ENCODE measurements at regions not wholly inside any gene's neighbourhood (a gene's known extent, or its start where the extent isn't known, plus 50 kb on each side); places are given as distances from the start of the nearest gene placed in this dataset.
A peak's percentile ranks its signal among the peaks of the same experiment; 100 is the strongest.

GRCh38 chr4:132065940-132066495 lies 1083.1 kb upstream of the PCDH10 start:
- ChIA-PET CTCF (no interaction called here), POLR2A (ENCODE audit: low non-redundant PET) (no interaction called here)
- no peaks in the 10 kb centered on the region for H3K9me3 ChIP-seq (ENCODE audit: low read depth, low read length, poor library complexity, severe bottlenecking)
- intact Hi-C loops (cut with micrococcal nuclease; ENCODE audit: unreplicated experiment), result no loop called here
- H3K4me3 ChIP-seq (ENCODE audit: low read depth, low read length, poor library complexity, severe bottlenecking), result no peak overlapping the region
- H3K36me3 ChIP-seq (ENCODE audit: insufficient read depth, low read length, poor library complexity, severe bottlenecking), result no peaks in the 10 kb centered on the region
- no TSS peak for BruUV-seq (replicated peaks)
- no peak overlapping the region for H3K27ac ChIP-seq (ENCODE audit: low read depth, low read length, poor library complexity, severe bottlenecking)
- no peak for DNase-seq (ENCODE audit: low spot score)
- H3K4me1 ChIP-seq (ENCODE audit: insufficient read depth, low read length, poor library complexity, severe bottlenecking), result no peaks in the 10 kb centered on the region
- TF ChIP-seq CTCF (conservative IDR thresholded peaks at IDR 0.05; ENCODE audit: low read depth, low read length) (no peak), EZH2 (IDR thresholded peaks at IDR 0.05; ENCODE audit: borderline replicate concordance, low read depth, low read length, poor library complexity, severe bottlenecking) (no peak)
- H3K27me3 ChIP-seq (replicated peaks; ENCODE audit: insufficient read depth, low read depth, low read length, poor library complexity), result no peaks in the 10 kb centered on the region

GRCh38 chr4:132071815-132072214 lies 1077.3 kb upstream of the PCDH10 start:
- no TSS peak for BruUV-seq (replicated peaks)
- no peak overlapping the region for H3K27ac ChIP-seq (ENCODE audit: low read depth, low read length, poor library complexity, severe bottlenecking)

GRCh38 chr4:132076829-132077228 lies 1072.3 kb upstream of the PCDH10 start:
- Histone ChIP-seq H3K4me1 (ENCODE audit: insufficient read depth, low read length, poor library complexity, severe bottlenecking) (no peaks in the 10 kb centered on the region), H3K27ac (ENCODE audit: low read depth, low read length, poor library complexity, severe bottlenecking) (no peak overlapping the region), H3K4me3 (ENCODE audit: low read depth, low read length, poor library complexity, severe bottlenecking) (no peak overlapping the region), H3K36me3 (ENCODE audit: insufficient read depth, low read length, poor library complexity, severe bottlenecking) (no peaks in the 10 kb centered on the region), H3K9me3 (ENCODE audit: low read depth, low read length, poor library complexity, severe bottlenecking) (no peaks in the 10 kb centered on the region), H3K27me3 (replicated peaks; ENCODE audit: insufficient read depth, low read depth, low read length, poor library complexity) (no peaks in the 10 kb centered on the region)
- intact Hi-C loops (cut with micrococcal nuclease; ENCODE audit: unreplicated experiment), result no loop called here
- CTCF ChIA-PET, result no interaction called here
- POLR2A ChIA-PET (ENCODE audit: low non-redundant PET), result no interaction called here
- no peak for DNase-seq (ENCODE audit: low spot score)
- no peak for TF ChIP-seq CTCF (conservative IDR thresholded peaks at IDR 0.05; ENCODE audit: low read depth, low read length)
- TF ChIP-seq EZH2 (IDR thresholded peaks at IDR 0.05; ENCODE audit: borderline replicate concordance, low read depth, low read length, poor library complexity, severe bottlenecking), result no peak
- no TSS peak for BruUV-seq (replicated peaks)

More at GRCh38 chr4:132071815-132072214, 1077.3 kb upstream of the PCDH10 start:
- Histone ChIP-seq H3K9me3 (ENCODE audit: low read depth, low read length, poor library complexity, severe bottlenecking) (no peaks in the 10 kb centered on the region), H3K4me1 (ENCODE audit: insufficient read depth, low read length, poor library complexity, severe bottlenecking) (no peaks in the 10 kb centered on the region), H3K27me3 (replicated peaks; ENCODE audit: insufficient read depth, low read depth, low read length, poor library complexity) (no peaks in the 10 kb centered on the region), H3K36me3 (ENCODE audit: insufficient read depth, low read length, poor library complexity, severe bottlenecking) (no peaks in the 10 kb centered on the region), H3K4me3 (ENCODE audit: low read depth, low read length, poor library complexity, severe bottlenecking) (no peak overlapping the region)
- peak; percentile 10 for DNase-seq (ENCODE audit: low spot score)
- intact Hi-C loops (cut with micrococcal nuclease; ENCODE audit: unreplicated experiment), result no loop called here
- ChIA-PET POLR2A (ENCODE audit: low non-redundant PET) (no interaction called here), CTCF (no interaction called here)
- no peak for TF ChIP-seq EZH2 (IDR thresholded peaks at IDR 0.05; ENCODE audit: borderline replicate concordance, low read depth, low read length, poor library complexity, severe bottlenecking)
- no peak for TF ChIP-seq CTCF (conservative IDR thresholded peaks at IDR 0.05; ENCODE audit: low read depth, low read length)
